HCT116 (cell line): ENCODE measurements at regions not wholly inside any gene's neighbourhood (a gene's known extent, or its start where the extent isn't known, plus 50 kb on each side); places are given as distances from the start of the nearest gene placed in this dataset.

Source experiments
- EZH2 ChIP-seq: fragments of 200-600 bp; sonication (generic); IDR thresholded peaks from 2 replicates; pipeline ENCODE4 v1.6.1; 2017; ENCODE audit warnings: antibody characterized with exemption, mixed run types
- EZH2phosphoT487 ChIP-seq: fragments of 200-600 bp; IDR thresholded peaks from 2 replicates; pipeline ENCODE4 v1.6.1; 2018; ENCODE audit warnings: antibody characterized with exemption, borderline replicate concordance
- MAX ChIP-seq: IDR thresholded peaks from 2 replicates; pipeline ENCODE4 v1.6.1; 2012
- POLR2A ChIP-seq: IDR thresholded peaks from 2 replicates; pipeline ENCODE4 v1.7.0; 2011; ENCODE audit warnings: borderline replicate concordance; ENCODE audit not compliant: insufficient read depth, insufficient read length; ENCODE audit errors: extremely low read depth
- POLR2AphosphoS5 ChIP-seq: IDR thresholded peaks from 2 replicates; pipeline ENCODE4 v1.6.1; 2011; ENCODE audit warnings: mild to moderate bottlenecking, low read depth, low read length, moderate library complexity
- RAD21 ChIP-seq: IDR thresholded peaks from 2 replicates; pipeline ENCODE4 v1.6.1; 2012; ENCODE audit warnings: low read depth, mild to moderate bottlenecking
- REST ChIP-seq: IDR thresholded peaks from 2 replicates; pipeline ENCODE4 v1.6.1; 2012; ENCODE audit warnings: low read depth
- SIN3A ChIP-seq: IDR thresholded peaks from 2 replicates; pipeline ENCODE4 v1.6.1; 2012; ENCODE audit warnings: low read depth
- SP1 ChIP-seq: IDR thresholded peaks from 2 replicates; pipeline ENCODE4 v1.6.1; 2012; ENCODE audit warnings: low read depth
- SRF ChIP-seq: IDR thresholded peaks from 2 replicates; pipeline ENCODE4 v1.6.1; 2012; ENCODE audit warnings: low read depth
- ZFX ChIP-seq: fragments of 450-650 bp; IDR thresholded peaks from 2 replicates; pipeline ENCODE4 v1.6.1; 2017
- ZNF274 ChIP-seq: fragments of 200-500 bp; sonication (Bioruptor generic); IDR thresholded peaks from 2 replicates; pipeline ENCODE4 v1.6.1; 2014; ENCODE audit warnings: mild to moderate bottlenecking, low read depth, low read length, inconsistent platforms
- TF ChIP-seq, protein P1 (sequence below): IDR thresholded peaks from 2 replicates; pipeline ENCODE4 v1.6.1; 2012
- TF ChIP-seq, protein P2 (sequence below), 3 experiments: fragments of 200-600 bp in 1 of 3; sonication (generic) in 1 of 3; IDR thresholded peaks in 2 of 3; conservative IDR thresholded peaks in 1 of 3; 2 replicates each; pipeline ENCODE4 v1.5.1; 2012 to 2017; ENCODE audit warnings: low read depth in 2 of 3, low read length in 2 of 3, antibody characterized with exemption in 1 of 3, borderline replicate concordance in 1 of 3, control low read depth in 1 of 3, mild to moderate bottlenecking in 1 of 3, mixed read lengths in 1 of 3, mixed run types in 1 of 3, moderate library complexity in 1 of 3; ENCODE audit not compliant: insufficient read depth in 1 of 3

GRCh38 chr9:93862877-93863545 lies 92.1 kb downstream of the BARX1 start:
- no peak for TF ChIP-seq SRF
- TF ChIP-seq, protein P1, sequence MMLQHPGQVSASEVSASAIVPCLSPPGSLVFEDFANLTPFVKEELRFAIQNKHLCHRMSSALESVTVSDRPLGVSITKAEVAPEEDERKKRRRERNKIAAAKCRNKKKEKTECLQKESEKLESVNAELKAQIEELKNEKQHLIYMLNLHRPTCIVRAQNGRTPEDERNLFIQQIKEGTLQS, result no peak
- TF ChIP-seq POLR2A, result no peak
- no peak for TF ChIP-seq MAX
- TF ChIP-seq, protein P2, sequence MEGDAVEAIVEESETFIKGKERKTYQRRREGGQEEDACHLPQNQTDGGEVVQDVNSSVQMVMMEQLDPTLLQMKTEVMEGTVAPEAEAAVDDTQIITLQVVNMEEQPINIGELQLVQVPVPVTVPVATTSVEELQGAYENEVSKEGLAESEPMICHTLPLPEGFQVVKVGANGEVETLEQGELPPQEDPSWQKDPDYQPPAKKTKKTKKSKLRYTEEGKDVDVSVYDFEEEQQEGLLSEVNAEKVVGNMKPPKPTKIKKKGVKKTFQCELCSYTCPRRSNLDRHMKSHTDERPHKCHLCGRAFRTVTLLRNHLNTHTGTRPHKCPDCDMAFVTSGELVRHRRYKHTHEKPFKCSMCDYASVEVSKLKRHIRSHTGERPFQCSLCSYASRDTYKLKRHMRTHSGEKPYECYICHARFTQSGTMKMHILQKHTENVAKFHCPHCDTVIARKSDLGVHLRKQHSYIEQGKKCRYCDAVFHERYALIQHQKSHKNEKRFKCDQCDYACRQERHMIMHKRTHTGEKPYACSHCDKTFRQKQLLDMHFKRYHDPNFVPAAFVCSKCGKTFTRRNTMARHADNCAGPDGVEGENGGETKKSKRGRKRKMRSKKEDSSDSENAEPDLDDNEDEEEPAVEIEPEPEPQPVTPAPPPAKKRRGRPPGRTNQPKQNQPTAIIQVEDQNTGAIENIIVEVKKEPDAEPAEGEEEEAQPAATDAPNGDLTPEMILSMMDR (IDR thresholded peaks at IDR 0.05 in 2 of 3, conservative IDR thresholded peaks at IDR 0.05 in 1 of 3; ENCODE audit: borderline replicate concordance in 1 of 3, insufficient read depth in 1 of 3, low read depth in 2 of 3, low read length in 2 of 3), result no peak
- TF ChIP-seq EZH2phosphoT487, result no peak
- no peak for TF ChIP-seq EZH2
- TF ChIP-seq POLR2AphosphoS5, result no peak
- TF ChIP-seq REST, result no peak
- TF ChIP-seq RAD21, result no peak
- no peak for TF ChIP-seq SP1
- no peak for TF ChIP-seq ZFX
- no peak for TF ChIP-seq ZNF274
- no peak for TF ChIP-seq SIN3A
